Ishikawa (cell line): ENCODE measurements at regions not wholly inside any gene's neighbourhood (a gene's known extent, or its start where the extent isn't known, plus 50 kb on each side); places are given as distances from the start of the nearest gene placed in this dataset.

Source experiments
- CEBPB ChIP-seq: IDR thresholded peaks from 2 replicates; pipeline ENCODE4 v1.6.1; 2012
- CREB1 ChIP-seq: IDR thresholded peaks from 2 replicates; pipeline ENCODE4 v1.6.1; 2012; ENCODE audit warnings: low read depth
- EGR1 ChIP-seq: IDR thresholded peaks from 2 replicates; pipeline ENCODE4 v1.6.1; 2012
- EP300 ChIP-seq: IDR thresholded peaks from 2 replicates; pipeline ENCODE4 v1.6.1; 2012; ENCODE audit warnings: borderline replicate concordance
- FOXM1 ChIP-seq: IDR thresholded peaks from 2 replicates; pipeline ENCODE4 v1.6.1; 2012; ENCODE audit warnings: low read depth, borderline replicate concordance
- MAX ChIP-seq: IDR thresholded peaks from 2 replicates; pipeline ENCODE4 v1.6.1; 2012
- NFIC ChIP-seq: IDR thresholded peaks from 2 replicates; pipeline ENCODE4 v1.6.1; 2012
- RAD21 ChIP-seq: IDR thresholded peaks from 2 replicates; pipeline ENCODE4 v1.6.1; 2012; ENCODE audit warnings: low read depth
- REST ChIP-seq: IDR thresholded peaks from 2 replicates; pipeline ENCODE4 v1.6.1; 2012; ENCODE audit warnings: low read depth, mild to moderate bottlenecking
- TAF1 ChIP-seq: IDR thresholded peaks from 2 replicates; pipeline ENCODE4 v1.6.1; 2012; ENCODE audit warnings: low read depth, mild to moderate bottlenecking
- TCF12 ChIP-seq: IDR thresholded peaks from 2 replicates; pipeline ENCODE4 v1.6.1; 2012; ENCODE audit warnings: low read depth
- TEAD4 ChIP-seq: IDR thresholded peaks from 2 replicates; pipeline ENCODE4 v1.6.1; 2012
- USF1 ChIP-seq: IDR thresholded peaks from 2 replicates; pipeline ENCODE4 v1.6.1; 2012
- YY1 ChIP-seq: IDR thresholded peaks from 2 replicates; pipeline ENCODE4 v1.6.1; 2012; ENCODE audit warnings: low read depth
- ZBTB7A ChIP-seq: IDR thresholded peaks from 2 replicates; pipeline ENCODE4 v1.6.1; 2012; ENCODE audit warnings: low read depth

- TF ChIP-seq CREB1 (no peak), EGR1 (no peak), FOXM1 (no peak), YY1 (no peak), NFIC (no peak), REST (no peak), TCF12 (no peak), TAF1 (no peak)
These were observed 1568.4 kb downstream of the SLITRK5 start for GRCh38 chr13:89239361-89240127.

- TF ChIP-seq FOXM1 (no peak), NFIC (no peak), REST (no peak), RAD21 (no peak), EGR1 (no peak)
These were observed 1584.8 kb downstream of the SLITRK5 start for GRCh38 chr13:89255844-89256406.

- TF ChIP-seq RAD21 = no peak
These were observed 1596.6 kb downstream of the SLITRK5 start for GRCh38 chr13:89267734-89268133.

GRCh38 chr13:89269737-89270136 is 1598.6 kb downstream of the SLITRK5 start:
- no peak for TF ChIP-seq FOXM1
- TF ChIP-seq TEAD4 = no peak
- TF ChIP-seq YY1 = no peak
- no peak for TF ChIP-seq MAX
- TF ChIP-seq RAD21 = no peak
- TF ChIP-seq ZBTB7A = no peak
- no peak for TF ChIP-seq EGR1
- TF ChIP-seq REST = no peak
- TF ChIP-seq EP300 = no peak
- no peak for TF ChIP-seq CREB1

- TF ChIP-seq REST = no peak
- TF ChIP-seq FOXM1 = no peak
- TF ChIP-seq USF1 = no peak
- no peak for TF ChIP-seq MAX
- no peak for TF ChIP-seq YY1
- TF ChIP-seq EP300 = no peak
- TF ChIP-seq CREB1 = no peak
- no peak for TF ChIP-seq TEAD4
- TF ChIP-seq TAF1 = no peak
- TF ChIP-seq NFIC = no peak
- TF ChIP-seq CEBPB = no peak
- no peak for TF ChIP-seq RAD21
- no peak for TF ChIP-seq TCF12
- TF ChIP-seq EGR1 = no peak
- no peak for TF ChIP-seq ZBTB7A
These were observed 1599.6 kb downstream of the SLITRK5 start for GRCh38 chr13:89270736-89271135.
